IPS-NIHi7 (cell line): ENCODE measurements at regions not wholly inside any gene's neighbourhood (a gene's known extent, or its start where the extent isn't known, plus 50 kb on each side); places are given as distances from the start of the nearest gene placed in this dataset.
"Not testable (repeated sequence)": the region's sequence is repeated elsewhere in the genome, so short reads cannot be mapped to it uniquely, and the experiment has no call there.

Source experiments
- DNase-seq: peaks from one replicate; pipeline ENCODE4 v3.0.0; 2012; ENCODE audit warnings: mixed read lengths; ENCODE audit errors: extremely low spot score

DNA sequence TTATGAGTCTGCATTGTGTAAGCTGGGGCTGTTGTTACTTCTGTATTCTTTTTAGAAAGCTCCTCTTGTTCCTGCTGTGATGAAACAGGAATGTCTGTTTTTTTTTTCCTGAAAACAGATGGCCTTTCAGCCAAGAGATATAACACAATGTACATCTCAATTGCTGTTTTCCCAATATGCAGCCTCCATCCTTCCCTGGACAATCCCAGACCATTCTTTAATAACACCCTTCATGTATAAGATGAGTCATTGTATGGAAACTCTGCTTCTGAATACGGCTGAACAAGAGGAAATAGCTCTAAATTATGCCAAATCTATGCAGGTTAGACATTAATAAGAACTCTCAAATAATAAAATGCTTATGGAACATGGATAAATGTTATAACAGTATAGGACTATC lies 60.2 kb upstream of the LRRC4C start:
- no peak for DNase-seq

- no peak for DNase-seq
Observed at GRCh38 chr11:41522391-41522790, 62.9 kb upstream of the LRRC4C start.

DNA sequence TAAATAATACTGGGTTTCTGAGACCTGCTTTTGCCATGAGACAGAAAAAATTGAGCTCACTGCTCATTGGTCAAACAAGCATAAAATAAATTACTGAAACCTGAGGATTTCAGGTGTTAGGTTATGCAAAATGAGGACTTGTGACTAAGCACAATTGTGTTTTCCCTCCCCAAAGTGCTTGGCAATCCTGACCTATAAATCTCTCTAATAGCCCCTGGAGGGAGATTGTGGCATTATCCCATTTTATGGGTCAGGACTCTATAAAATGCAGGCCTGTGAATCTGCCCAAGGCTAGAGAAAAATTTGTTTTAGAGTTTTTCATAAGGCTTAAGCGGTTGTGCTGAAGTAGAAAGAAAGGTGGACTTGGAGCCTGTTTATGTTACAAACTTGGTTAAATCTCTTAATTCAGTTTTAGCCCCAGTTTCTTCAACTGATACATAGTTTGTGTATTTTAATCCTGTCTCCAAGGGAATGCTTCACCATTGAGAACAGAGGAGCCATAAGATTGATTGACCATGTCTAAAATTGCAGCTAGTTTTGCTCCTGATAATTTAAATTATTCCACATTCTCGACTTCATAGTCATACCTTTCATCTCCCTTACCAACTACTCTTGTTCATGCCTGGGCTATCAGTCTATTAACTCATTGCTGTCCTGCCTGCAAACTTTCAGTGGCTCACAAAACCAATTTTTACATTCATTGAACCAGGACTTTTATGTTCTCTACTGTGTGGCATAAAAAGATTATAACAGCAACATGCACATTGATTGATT lies 63.6 kb upstream of the LRRC4C start:
- no peak for DNase-seq

DNA sequence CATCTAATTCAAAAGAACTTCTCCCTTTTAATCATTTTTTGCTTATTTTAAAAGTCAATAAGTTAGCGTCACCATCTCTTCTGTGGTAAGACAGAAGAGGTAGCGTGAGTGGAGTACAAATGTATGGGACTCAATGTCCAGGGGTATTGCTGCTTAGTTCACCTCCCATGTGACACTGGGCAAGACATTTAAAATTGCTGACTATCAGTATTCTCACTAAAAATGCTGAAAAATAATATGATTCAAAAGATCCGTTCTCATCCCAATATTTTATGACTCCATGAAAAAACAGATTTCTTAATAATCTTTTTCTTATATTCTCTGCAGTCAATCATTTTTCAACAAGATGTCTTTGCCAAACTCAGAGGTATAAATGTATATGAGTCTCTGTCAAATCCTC lies 68.1 kb upstream of the LRRC4C start:
- no peak for DNase-seq

GRCh38 chr11:41532413-41532812 lies 73.0 kb upstream of the LRRC4C start:
- DNase-seq, result no peak

- DNase-seq, result no peak
Observed at GRCh38 chr11:41533761-41534160, 74.3 kb upstream of the LRRC4C start.

DNA sequence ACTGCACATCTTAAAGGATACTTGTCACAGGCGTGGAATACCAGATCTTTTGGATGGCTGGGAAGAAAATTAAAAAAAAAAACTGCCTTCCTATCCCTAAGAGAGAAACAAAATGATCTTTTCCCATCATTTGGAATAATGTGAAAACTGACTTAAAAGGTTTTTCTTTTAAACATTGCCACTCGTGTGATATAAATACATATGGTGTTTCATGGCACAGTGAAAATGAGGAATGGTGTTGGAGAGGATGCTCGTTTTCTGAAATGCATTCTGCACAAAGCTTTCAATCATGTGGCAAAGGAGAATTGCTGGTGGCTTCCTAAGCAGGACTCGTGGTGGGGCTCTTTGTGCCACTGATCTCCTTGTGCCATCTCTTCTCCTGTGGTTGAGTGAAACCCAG lies 74.9 kb upstream of the LRRC4C start:
- no peak for DNase-seq

GRCh38 chr11:41534861-41535260 lies 75.4 kb upstream of the LRRC4C start:
- DNase-seq, result no peak

- DNase-seq, result no peak
Observed at GRCh38 chr11:41536021-41536568, 76.6 kb upstream of the LRRC4C start.

- DNase-seq, result not testable (repeated sequence)
Observed at GRCh38 chr11:41544902-41545301, 85.5 kb upstream of the LRRC4C start.

DNA sequence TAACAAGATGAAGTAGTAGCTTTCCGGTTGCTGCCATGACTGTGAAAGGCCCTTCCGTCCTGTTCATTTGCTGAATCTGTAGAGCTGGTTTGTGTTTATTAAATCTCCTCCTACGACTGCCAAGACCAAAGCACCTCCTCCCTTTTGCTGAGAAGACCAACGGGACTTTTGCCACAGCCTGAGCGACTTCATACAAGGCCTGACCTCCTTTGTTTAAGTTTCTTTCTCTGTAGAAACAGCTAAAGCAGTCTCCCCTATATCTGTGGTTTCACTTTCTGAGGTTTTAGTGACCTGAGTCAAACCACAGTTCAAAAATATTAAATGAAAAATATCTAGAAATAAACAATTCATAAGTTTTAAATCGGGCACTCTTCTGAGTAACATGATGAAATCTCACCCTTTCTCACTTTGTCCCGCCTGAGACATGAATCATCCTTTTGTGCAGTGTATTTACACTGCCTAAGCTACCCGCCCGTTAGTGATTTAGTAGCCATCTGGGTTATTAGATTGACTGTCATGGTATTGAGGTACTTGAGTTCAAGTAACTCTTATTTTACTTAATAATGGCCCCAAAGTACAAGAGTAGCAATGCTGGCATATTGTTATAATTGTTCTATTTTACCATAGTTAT lies 119.1 kb upstream of the LRRC4C start:
- DNase-seq, result no peak

GRCh38 chr11:41579546-41579945 lies 120.1 kb upstream of the LRRC4C start:
- DNase-seq, result no peak

- no peak for DNase-seq
Observed at GRCh38 chr11:41609511-41609910, 150.1 kb upstream of the LRRC4C start.

GRCh38 chr11:41612415-41612814 lies 153.0 kb upstream of the LRRC4C start:
- peak; percentile 14 for DNase-seq

- DNase-seq, result no peak
Observed at GRCh38 chr11:41613326-41613725, 153.9 kb upstream of the LRRC4C start.

- no peak for DNase-seq
Observed at GRCh38 chr11:41622707-41623359, 163.4 kb upstream of the LRRC4C start.

DNA sequence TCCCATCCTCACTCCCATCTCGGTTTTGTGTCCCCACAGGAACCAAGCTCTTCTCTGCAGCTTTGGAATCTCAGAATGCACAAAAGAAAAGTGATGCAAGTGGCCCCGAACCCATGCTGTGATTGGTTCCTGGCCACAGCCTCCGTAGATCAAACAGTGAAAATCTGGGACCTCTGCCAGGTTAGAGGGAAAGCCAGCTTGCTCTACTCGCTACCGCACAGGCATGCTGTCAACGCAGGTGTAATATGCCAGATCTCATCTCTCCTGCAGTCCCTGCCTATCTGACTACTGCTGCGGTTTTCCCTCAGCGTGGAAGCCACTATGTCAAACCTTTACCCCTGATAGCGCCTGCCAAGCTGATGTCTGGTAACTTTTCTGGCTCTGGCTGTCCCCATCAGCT lies 200.5 kb upstream of the LRRC4C start:
- no peak for DNase-seq

DNA sequence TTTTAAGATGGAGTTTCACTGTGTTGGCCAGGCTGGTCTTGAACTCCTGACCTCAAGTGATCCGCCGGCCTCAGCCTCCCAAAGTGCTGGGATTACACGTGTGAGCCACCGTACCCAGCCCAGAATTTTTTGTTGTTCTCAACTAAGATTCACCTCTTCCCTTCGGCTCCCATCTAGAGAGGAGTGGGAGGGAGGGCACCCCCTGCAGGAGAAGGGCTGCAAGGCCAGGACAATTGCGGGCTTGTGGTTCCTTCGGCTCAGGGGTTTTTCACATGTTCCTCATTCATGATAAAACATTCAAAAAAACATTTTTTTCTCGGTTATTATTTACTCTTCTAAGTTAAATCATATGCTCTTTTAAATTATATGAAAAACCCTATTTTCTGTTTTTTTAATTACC lies 201.1 kb upstream of the LRRC4C start:
- DNase-seq, result peak; percentile 55

DNA sequence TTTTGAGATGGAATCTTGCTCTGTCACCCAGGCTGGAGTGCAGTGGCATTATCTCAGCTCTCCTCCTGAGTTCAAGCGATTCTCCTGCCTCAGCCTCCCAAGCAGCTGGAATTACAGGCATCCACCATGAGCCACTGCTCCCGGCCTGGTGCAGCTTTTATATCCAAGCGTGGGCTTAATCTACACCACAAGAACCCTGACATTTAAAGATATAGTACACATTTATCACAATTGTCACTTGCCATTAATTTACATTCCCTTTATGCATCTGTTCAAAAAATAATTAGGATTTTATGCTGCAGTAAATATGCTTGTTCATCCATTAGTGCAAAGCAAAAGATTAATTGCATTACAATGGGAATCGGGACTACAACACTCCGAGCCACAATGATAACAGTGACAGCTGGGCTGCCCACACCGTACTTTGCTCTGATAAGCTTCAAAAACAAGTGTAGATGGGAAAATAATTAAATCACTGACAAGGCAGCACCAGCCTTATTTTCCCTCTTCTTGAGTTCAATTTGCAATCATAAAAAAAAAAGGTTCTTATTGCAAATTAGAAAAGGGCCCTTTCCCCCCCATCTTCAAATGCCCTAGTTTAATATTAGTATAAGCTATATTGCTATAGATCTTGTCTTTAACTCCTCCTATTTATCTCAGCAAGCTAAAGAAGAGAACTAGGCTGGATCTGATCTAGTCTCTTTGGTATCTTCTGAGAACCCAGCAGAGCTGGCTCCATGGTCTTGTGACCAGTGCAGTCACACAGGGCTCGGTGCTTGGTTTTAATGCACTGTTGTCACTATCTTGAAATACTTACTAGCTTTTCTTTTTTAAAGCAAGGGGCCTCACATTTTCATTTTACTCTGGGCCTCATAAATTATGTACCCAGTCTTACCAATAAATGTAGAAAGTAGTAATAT lies 206.2 kb upstream of the LRRC4C start:
- no peak for DNase-seq

DNA sequence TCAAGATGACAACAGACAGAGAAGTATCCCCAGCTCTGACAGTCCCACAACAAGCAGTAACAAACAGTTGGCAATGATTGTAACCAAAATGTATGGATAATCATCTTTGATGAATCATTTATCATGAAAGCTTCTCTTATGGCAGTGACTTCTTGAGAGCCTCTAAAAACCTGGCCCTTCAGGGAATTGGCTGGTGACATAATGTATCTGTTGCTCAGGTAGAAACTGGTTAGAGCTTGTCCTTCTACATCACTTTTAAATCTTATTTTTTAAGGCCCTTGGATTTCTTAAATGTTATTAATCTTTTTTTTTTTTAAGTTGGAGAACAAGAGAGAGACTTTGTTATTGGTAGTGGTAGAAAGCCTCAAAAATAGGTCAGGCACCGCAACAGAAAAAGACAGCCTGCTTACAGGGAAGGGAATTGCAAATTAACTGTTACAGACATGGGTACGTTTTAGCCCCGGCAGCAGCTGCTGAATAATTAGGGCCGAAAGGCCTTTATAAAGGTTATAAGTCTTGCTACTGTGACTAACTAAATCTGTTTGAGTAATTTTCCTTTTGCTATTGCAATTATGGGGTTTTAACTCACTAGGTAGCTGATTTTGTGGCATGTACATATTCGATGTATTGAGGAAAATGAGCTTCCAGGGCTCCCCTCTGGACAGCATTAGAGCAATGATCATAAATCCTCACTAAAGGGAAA lies 207.7 kb upstream of the LRRC4C start:
- no peak for DNase-seq

DNA sequence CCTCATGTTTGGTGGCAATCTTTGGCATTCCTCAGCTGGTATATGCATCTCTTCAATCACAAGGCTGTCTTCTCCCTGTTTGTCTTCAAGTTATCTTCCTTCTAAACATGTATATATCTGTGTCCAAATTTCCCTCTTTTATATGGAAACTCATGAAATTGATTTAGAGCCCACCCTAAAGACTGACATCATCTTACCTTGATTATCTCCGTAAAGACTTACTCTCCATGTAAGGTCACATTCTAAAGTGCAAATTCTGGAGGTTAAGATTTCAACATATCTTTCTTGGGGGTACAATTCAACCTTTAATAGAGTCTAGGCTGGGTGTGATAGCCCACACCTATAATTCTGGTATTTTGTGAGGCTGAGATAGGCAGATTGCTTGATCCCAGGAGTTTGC lies 215.8 kb upstream of the LRRC4C start:
- DNase-seq, result no peak
